WTC11 (cell line): ENCODE measurements at regions not wholly inside any gene's neighbourhood (a gene's known extent, or its start where the extent isn't known, plus 50 kb on each side); places are given as distances from the start of the nearest gene placed in this dataset.

Source experiments
- ATAC-seq: fragments of 200-7000 bp; cut with Tn5 transposase; 2 replicates; pipeline ENCODE4 v1.10.0; 2021; ENCODE audit warnings: mild to moderate bottlenecking, moderate library complexity
- CTCF ChIA-PET: fragments of 300-600 bp; sonication (Branson Sonifier 250); formaldehyde crosslinking; loops from one replicate; lab custom pipeline; 2021; ENCODE audit warnings: antibody characterized with exemption; lab: Charles Lee
- POLR2A ChIA-PET: fragments of 350-600 bp; sonication (Branson Sonifier 250); formaldehyde crosslinking; loops from one replicate; lab custom pipeline; 2021; ENCODE audit warnings: antibody characterized with exemption; lab: Charles Lee
- DNase-seq: peaks from one replicate; pipeline ENCODE4 v3.0.0; 2021; ENCODE audit warnings: low spot score
- H3K27ac Mint-ChIP-seq: 2 replicates; pipeline ENCODE4 v1.8.0; 2021; ENCODE audit warnings: mixed read lengths
- H3K27me3 Mint-ChIP-seq: 2 replicates; pipeline ENCODE4 v1.8.0; 2021; ENCODE audit warnings: low read depth, mild to moderate bottlenecking, moderate library complexity, mixed read lengths
- H3K36me3 Mint-ChIP-seq: 2 replicates; pipeline ENCODE4 v1.8.0; 2021; ENCODE audit warnings: mixed read lengths
- H3K4me1 Mint-ChIP-seq: 2 replicates; pipeline ENCODE4 v1.8.0; 2022; ENCODE audit warnings: mixed read lengths
- H3K4me3 Mint-ChIP-seq: 2 replicates; pipeline ENCODE4 v1.8.0; 2021; ENCODE audit warnings: mild to moderate bottlenecking, moderate library complexity, mixed read lengths
- H3K9me3 Mint-ChIP-seq: 2 replicates; pipeline ENCODE4 v1.8.0; 2021; ENCODE audit warnings: mixed read lengths
- ARID4B ChIP-seq: sonication (generic); formaldehyde crosslinking; IDR thresholded peaks from 2 replicates; pipeline ENCODE4 v1.8.0; 2023; ENCODE audit warnings: missing genetic modification reagents, mild to moderate bottlenecking, borderline replicate concordance
- ESRRA ChIP-seq: sonication (generic); formaldehyde crosslinking; IDR thresholded peaks from 2 replicates; pipeline ENCODE4 v1.8.1; 2022; ENCODE audit warnings: mild to moderate bottlenecking, missing genetic modification reagents, borderline replicate concordance
- FOXP1 ChIP-seq: sonication (generic); formaldehyde crosslinking; IDR thresholded peaks from 2 replicates; pipeline ENCODE4 v1.8.0; 2022; ENCODE audit warnings: missing genetic modification reagents, mild to moderate bottlenecking, moderate library complexity, borderline replicate concordance
- FOXP4 ChIP-seq: sonication (generic); formaldehyde crosslinking; IDR thresholded peaks from 2 replicates; pipeline ENCODE4 v1.8.0; 2022; ENCODE audit warnings: mild to moderate bottlenecking, missing genetic modification reagents
- HMGXB4 ChIP-seq: sonication (generic); formaldehyde crosslinking; IDR thresholded peaks from 2 replicates; pipeline ENCODE4 v1.8.1; 2023; ENCODE audit warnings: mild to moderate bottlenecking, moderate library complexity, missing genetic modification reagents
- IRF1 ChIP-seq: sonication (generic); formaldehyde crosslinking; IDR thresholded peaks from 2 replicates; pipeline ENCODE4 v1.8.0; 2023; ENCODE audit warnings: missing genetic modification reagents
- USF2 ChIP-seq: sonication (generic); formaldehyde crosslinking; IDR thresholded peaks from 2 replicates; pipeline ENCODE4 v1.8.1; 2023; ENCODE audit warnings: mild to moderate bottlenecking, missing genetic modification reagents, moderate library complexity
- ZNF396 ChIP-seq: fragments of 250-450 bp; sonication (Bioruptor Pico); IDR thresholded peaks from 2 replicates; pipeline ENCODE4 v1.8.0; 2021; ENCODE audit warnings: mild to moderate bottlenecking, moderate library complexity, borderline replicate concordance
- ZNF416 ChIP-seq: fragments of 250-450 bp; sonication (Bioruptor Pico); IDR thresholded peaks from 2 replicates; pipeline ENCODE4 v1.9.0; 2021; ENCODE audit warnings: mild to moderate bottlenecking, inconsistent platforms
- ZNF512 ChIP-seq: sonication (generic); formaldehyde crosslinking; IDR thresholded peaks from 2 replicates; pipeline ENCODE4 v1.8.1; 2022; ENCODE audit warnings: missing genetic modification reagents, borderline replicate concordance

- ChIA-PET CTCF (interaction anchor here (0.5 kb wide), 1 partner anchor 309 kb away, joined by 3 read pairs; no protein-coding TSS in a partner anchor), POLR2A (no interaction called here)
- no peak overlapping the region for H3K27ac Mint-ChIP-seq
- H3K27me3 Mint-ChIP-seq: no peaks in the 10 kb centered on the region
- ATAC-seq (no peak), DNase-seq (no peak)
- peaks cover 14% of the 10 kb centered on the region for H3K4me1 Mint-ChIP-seq
- H3K36me3 Mint-ChIP-seq: no peaks in the 10 kb centered on the region
- TF ChIP-seq USF2: no peak
- no peak for TF ChIP-seq ESRRA (CRISPR knock-in tag)
- TF ChIP-seq IRF1: no peak
- no peak for TF ChIP-seq ZNF416 (CRISPR knock-in tag)
- no peaks in the 10 kb centered on the region for H3K9me3 Mint-ChIP-seq
- H3K4me3 Mint-ChIP-seq: no peak overlapping the region
Measured at GRCh38 chr5:4244306-4244705, 648.7 kb downstream of the IRX1 start.

- H3K4me1 Mint-ChIP-seq: peaks cover 11% of the 10 kb centered on the region
- ATAC-seq: no peak
- H3K27me3 Mint-ChIP-seq: no peaks in the 10 kb centered on the region
- ChIA-PET CTCF (interaction anchor here (0.5 kb wide), 1 partner anchor 310 kb away, joined by 3 read pairs; no protein-coding TSS in a partner anchor), POLR2A (no interaction called here)
- H3K27ac Mint-ChIP-seq: no peak overlapping the region
- no peak for DNase-seq
- no peaks in the 10 kb centered on the region for H3K9me3 Mint-ChIP-seq
- peak; percentile 37; the same call in 1 of the 2 replicates for TF ChIP-seq ZNF512 (CRISPR knock-in tag)
- TF ChIP-seq FOXP1 (CRISPR knock-in tag): no peak
- H3K36me3 Mint-ChIP-seq: no peaks in the 10 kb centered on the region
- H3K4me3 Mint-ChIP-seq: no peak overlapping the region
Measured at GRCh38 chr5:4245076-4245475, 649.4 kb downstream of the IRX1 start.

GRCh38 chr5:4245511-4245910 lies 649.9 kb downstream of the IRX1 start:
- no peak for DNase-seq
- TF ChIP-seq ZNF396 (CRISPR knock-in tag) (no peak), FOXP4 (no peak)
- TF ChIP-seq, all 79 proteins: peak for 0
- Mint-ChIP-seq H3K9me3 (no peaks in the 10 kb centered on the region), H3K27ac (no peak overlapping the region), H3K27me3 (no peaks in the 10 kb centered on the region), H3K4me3 (no peak overlapping the region), H3K36me3 (no peaks in the 10 kb centered on the region), H3K4me1 (peaks cover 11% of the 10 kb centered on the region)
- ATAC-seq: no peak
- CTCF ChIA-PET: no interaction called here
- POLR2A ChIA-PET: no interaction called here

GRCh38 chr5:4246447-4246846 lies 650.8 kb downstream of the IRX1 start:
- no peak overlapping the region for H3K27ac Mint-ChIP-seq
- H3K27me3 Mint-ChIP-seq: no peaks in the 10 kb centered on the region
- H3K36me3 Mint-ChIP-seq: no peaks in the 10 kb centered on the region
- ATAC-seq: no peak
- peaks cover under 1% of the 10 kb centered on the region; the same call in 1 of the 2 replicates for H3K9me3 Mint-ChIP-seq
- H3K4me3 Mint-ChIP-seq: no peak overlapping the region
- peaks cover 11% of the 10 kb centered on the region for H3K4me1 Mint-ChIP-seq
- ChIA-PET CTCF (no interaction called here), POLR2A (no interaction called here)
- TF ChIP-seq ARID4B (CRISPR knock-in tag) (no peak), HMGXB4 (no peak)
- no peak for DNase-seq
